ENCODE measurements at regions not wholly inside any gene's neighbourhood (a gene's known extent, or its start where the extent isn't known, plus 50 kb on each side); places are given as distances from the start of the nearest gene placed in this dataset.

- H3K4me2 ChIP-seq (ENCODE audit: low read depth, low read length), result peak overlapping the region; percentile 88
- CTCF ChIA-PET, result interaction anchor here (0.5 to 1.9 kb wide), 9 partner anchors 10 to 623 kb away, joined by 3 to 10 read pairs (median 4); no protein-coding TSS in a partner anchor
- no peaks in the 10 kb centered on the region; the same call in 1 of the 2 replicates for H3K27me3 ChIP-seq (ENCODE audit: control insufficient read depth, insufficient read depth, low read length)
- POLR2A ChIA-PET (ENCODE audit: unreplicated experiment), result no interaction called here
- H2AK5ac ChIP-seq (ENCODE audit: low read depth, low read length), result no peak overlapping the region
- H3K9me1 ChIP-seq (ENCODE audit: insufficient read depth, low read length), result no peaks in the 10 kb centered on the region
- no peaks in the 10 kb centered on the region; the same call in 1 of the 2 replicates for H3K4me1 ChIP-seq (ENCODE audit: control insufficient read depth, insufficient read depth, low read length)
- peak overlapping the region; percentile 45 for H3K23ac ChIP-seq (ENCODE audit: low read depth, low read length)
- H3K9ac ChIP-seq (ENCODE audit: low read depth, low read length), result peak overlapping the region; percentile 34; the same call in 1 of the 2 replicates
- H2BK15ac ChIP-seq (ENCODE audit: low read depth, low read length), result no peak overlapping the region
- H2AFZ ChIP-seq (replicated peaks; ENCODE audit: low read length, poor library complexity), result peak overlapping the region; percentile 92
- H2BK120ac ChIP-seq (ENCODE audit: low read depth, low read length), result no peak overlapping the region
- H3K27ac ChIP-seq (ENCODE audit: insufficient read depth, low read length), result no peak overlapping the region
- peak overlapping the region; percentile 72 for H2AK9ac ChIP-seq (replicated peaks; ENCODE audit: low read depth, low read length, poor library complexity)
- intact Hi-C loops (cut with micrococcal nuclease), result loop anchor here (1.0 to 10.0 kb wide), 4 partner anchors 99 to 1009 kb away; no protein-coding TSS in a partner anchor
- no TSS peak for BruUV-seq (replicated peaks)
- peak overlapping the region; percentile 50 for H3K4me3 ChIP-seq (ENCODE audit: insufficient read depth, low read depth, low read length)
- no peaks in the 10 kb centered on the region for H3K36me3 ChIP-seq (ENCODE audit: control insufficient read depth, insufficient read depth, low read length)
- no peaks in the 10 kb centered on the region for H3K79me1 ChIP-seq (ENCODE audit: low read depth in 1 of 2, low read length in 2 of 2)
- WGBS, 2 experiments (ENCODE audit: extremely low coverage in 2 of 2, insufficient read length in 1 of 2), result no CpG with 5 or more reads among the region's 16 CpGs
- H2BK20ac ChIP-seq (ENCODE audit: low read depth, low read length), result no peak overlapping the region
- H4K5ac ChIP-seq (ENCODE audit: low read depth, low read length), result no peak overlapping the region
- no peak overlapping the region for H2BK5ac ChIP-seq (ENCODE audit: low read depth, low read length, poor library complexity, severe bottlenecking)
- DNase-seq (peak; percentile 25), ATAC-seq (ENCODE audit: low read depth) (peak; percentile 57)
- no peaks in the 10 kb centered on the region for H4K20me1 ChIP-seq (ENCODE audit: insufficient read depth, low read length)
- in situ Hi-C loops (cut with MboI; ENCODE audit: low sequenced_read_pairs), result loop anchor here (25.0 kb wide), 1 partner anchor 877 kb away; no protein-coding TSS in a partner anchor
- H4K91ac ChIP-seq (ENCODE audit: insufficient read depth, low read depth, low read length), result no peak overlapping the region
- H3K18ac ChIP-seq (ENCODE audit: low read depth, low read length), result no peak overlapping the region
- no peak overlapping the region for H3K56ac ChIP-seq (ENCODE audit: extremely low read depth, insufficient read depth, low read length)
- no peaks in the 10 kb centered on the region; the same call in 1 of the 2 replicates for H3K9me3 ChIP-seq (ENCODE audit: control insufficient read depth, insufficient read depth, low read length)
- no peak overlapping the region for H3K14ac ChIP-seq (replicated peaks; ENCODE audit: low read depth, low read length)
- TF ChIP-seq MAZ (IDR thresholded peaks at IDR 0.05; ENCODE audit: borderline replicate concordance, low read depth, low read length) (no peak), SMC3 (IDR thresholded peaks at IDR 0.05; ENCODE audit: low read depth, low read length) (no peak), USF2 (IDR thresholded peaks at IDR 0.05; ENCODE audit: low read depth, low read length) (no peak), BHLHE40 (IDR thresholded peaks at IDR 0.05; ENCODE audit: low read depth, low read length) (no peak), RCOR1 (IDR thresholded peaks at IDR 0.05; ENCODE audit: insufficient replicate concordance, low read length) (no peak), RAD21 (IDR thresholded peaks at IDR 0.05; ENCODE audit: low read length) (no peak), RFX5 (IDR thresholded peaks at IDR 0.05; ENCODE audit: low read depth, low read length) (no peak), MAFK (IDR thresholded peaks at IDR 0.05; ENCODE audit: low read depth, low read length) (no peak), NFE2L2 (IDR thresholded peaks at IDR 0.05; ENCODE audit: low read depth, low read length) (no peak), CTCF (conservative IDR thresholded peaks at IDR 0.05; ENCODE audit: low read depth, low read length) (no peak), POLR2A (IDR thresholded peaks at IDR 0.05; ENCODE audit: low read depth, low read length) (no peak), MXI1 (IDR thresholded peaks at IDR 0.05; ENCODE audit: borderline replicate concordance, low read depth, low read length) (no peak)
- TF ChIP-seq, protein P1, sequence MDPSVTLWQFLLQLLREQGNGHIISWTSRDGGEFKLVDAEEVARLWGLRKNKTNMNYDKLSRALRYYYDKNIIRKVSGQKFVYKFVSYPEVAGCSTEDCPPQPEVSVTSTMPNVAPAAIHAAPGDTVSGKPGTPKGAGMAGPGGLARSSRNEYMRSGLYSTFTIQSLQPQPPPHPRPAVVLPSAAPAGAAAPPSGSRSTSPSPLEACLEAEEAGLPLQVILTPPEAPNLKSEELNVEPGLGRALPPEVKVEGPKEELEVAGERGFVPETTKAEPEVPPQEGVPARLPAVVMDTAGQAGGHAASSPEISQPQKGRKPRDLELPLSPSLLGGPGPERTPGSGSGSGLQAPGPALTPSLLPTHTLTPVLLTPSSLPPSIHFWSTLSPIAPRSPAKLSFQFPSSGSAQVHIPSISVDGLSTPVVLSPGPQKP (IDR thresholded peaks at IDR 0.05; ENCODE audit: borderline replicate concordance, low read depth, low read length), result no peak
- H3K4ac ChIP-seq (ENCODE audit: low read depth, low read length), result no peak overlapping the region
- H4K8ac ChIP-seq (ENCODE audit: low read depth in 2 of 2, low read length in 2 of 2), result no peak overlapping the region
- dilution Hi-C loops (cut with HindIII; ENCODE audit: low sequenced_read_pairs, unreplicated experiment), result no loop called here
Measured at GRCh38 chr15:92714077-92714476, 58.5 kb upstream of the FAM174B start.
